ENCODE measurements at regions not wholly inside any gene's neighbourhood (a gene's known extent, or its start where the extent isn't known, plus 50 kb on each side); places are given as distances from the start of the nearest gene placed in this dataset.

DNA sequence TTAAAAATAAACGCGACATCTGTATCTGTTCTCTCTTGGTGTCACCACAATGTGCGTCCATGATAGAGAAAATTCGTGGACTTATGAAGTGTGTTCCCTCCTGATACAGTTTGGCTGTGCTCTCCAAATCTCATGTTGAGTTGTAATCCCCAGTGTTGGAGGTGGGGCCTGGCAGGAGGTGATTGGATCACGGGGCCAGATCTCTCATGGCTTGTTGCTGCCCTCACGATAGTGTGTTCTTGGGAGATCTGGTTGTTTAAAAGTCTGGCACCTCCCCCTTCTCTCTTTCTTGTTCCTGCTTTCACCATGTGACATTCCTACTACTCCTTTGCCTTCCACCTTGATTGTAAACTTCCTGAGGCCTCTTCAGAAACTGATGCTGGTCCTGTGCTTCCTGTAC is 229.4 kb upstream of the MYO3A start:
- TF ChIP-seq, protein P1, sequence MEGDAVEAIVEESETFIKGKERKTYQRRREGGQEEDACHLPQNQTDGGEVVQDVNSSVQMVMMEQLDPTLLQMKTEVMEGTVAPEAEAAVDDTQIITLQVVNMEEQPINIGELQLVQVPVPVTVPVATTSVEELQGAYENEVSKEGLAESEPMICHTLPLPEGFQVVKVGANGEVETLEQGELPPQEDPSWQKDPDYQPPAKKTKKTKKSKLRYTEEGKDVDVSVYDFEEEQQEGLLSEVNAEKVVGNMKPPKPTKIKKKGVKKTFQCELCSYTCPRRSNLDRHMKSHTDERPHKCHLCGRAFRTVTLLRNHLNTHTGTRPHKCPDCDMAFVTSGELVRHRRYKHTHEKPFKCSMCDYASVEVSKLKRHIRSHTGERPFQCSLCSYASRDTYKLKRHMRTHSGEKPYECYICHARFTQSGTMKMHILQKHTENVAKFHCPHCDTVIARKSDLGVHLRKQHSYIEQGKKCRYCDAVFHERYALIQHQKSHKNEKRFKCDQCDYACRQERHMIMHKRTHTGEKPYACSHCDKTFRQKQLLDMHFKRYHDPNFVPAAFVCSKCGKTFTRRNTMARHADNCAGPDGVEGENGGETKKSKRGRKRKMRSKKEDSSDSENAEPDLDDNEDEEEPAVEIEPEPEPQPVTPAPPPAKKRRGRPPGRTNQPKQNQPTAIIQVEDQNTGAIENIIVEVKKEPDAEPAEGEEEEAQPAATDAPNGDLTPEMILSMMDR (IDR thresholded peaks at IDR 0.05) = no peak
- no peak for TF ChIP-seq POLR2A (IDR thresholded peaks at IDR 0.05)
